SU-DHL-6 (cell line): ENCODE measurements at regions not wholly inside any gene's neighbourhood (a gene's known extent, or its start where the extent isn't known, plus 50 kb on each side); places are given as distances from the start of the nearest gene placed in this dataset.

Source experiments
- EZH2phosphoT487 ChIP-seq: fragments of 200-600 bp; sonication (generic), shearing (Covaris generic); conservative IDR thresholded peaks from 2 replicates; pipeline ENCODE4 v1.6.1; 2018; ENCODE audit warnings: mild to moderate bottlenecking, antibody characterized with exemption, low read length, moderate library complexity, mixed read lengths
- TF ChIP-seq, protein P1 (sequence below): fragments of 200-600 bp; sonication (generic); IDR thresholded peaks from one replicate; pipeline ENCODE4 v1.5.1; 2017; ENCODE audit warnings: antibody characterized with exemption, mild to moderate bottlenecking, low read length, moderate library complexity; ENCODE audit not compliant: insufficient read depth, poor library complexity, severe bottlenecking

DNA sequence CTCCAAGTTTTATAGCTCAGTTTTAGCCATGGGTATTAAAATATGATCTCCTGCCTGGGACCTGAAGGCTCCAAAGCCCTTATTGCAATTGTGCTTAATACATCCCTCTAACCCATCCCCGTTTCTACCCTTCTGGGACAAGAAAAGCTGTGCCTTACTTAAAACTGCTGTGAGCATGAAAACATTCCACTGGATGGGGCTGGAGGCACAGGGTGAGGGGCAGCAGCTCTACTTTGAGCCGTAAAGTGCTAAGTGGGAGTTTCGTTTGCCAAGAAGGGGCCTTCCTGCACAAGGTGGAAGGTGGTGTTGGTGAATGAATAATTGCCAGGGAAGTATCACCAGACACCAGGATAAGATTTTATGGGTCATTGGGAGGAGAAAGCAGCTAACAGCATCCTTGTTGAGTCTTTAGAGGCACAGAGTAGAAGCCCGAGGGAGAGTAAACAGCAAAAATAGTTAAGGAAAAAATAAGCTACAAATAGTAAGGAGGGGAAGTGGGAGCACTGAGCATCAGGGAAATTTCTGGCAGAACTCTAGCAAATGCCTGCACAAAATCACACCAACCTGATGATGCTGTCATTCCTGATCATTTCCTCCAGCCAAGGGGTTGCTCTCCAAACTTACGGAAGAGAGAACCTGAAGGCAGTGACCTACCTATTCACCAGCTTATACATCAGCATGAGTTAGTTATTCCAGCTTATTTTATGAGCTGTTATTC is 218.4 kb downstream of the MREG start:
- TF ChIP-seq, protein P1, sequence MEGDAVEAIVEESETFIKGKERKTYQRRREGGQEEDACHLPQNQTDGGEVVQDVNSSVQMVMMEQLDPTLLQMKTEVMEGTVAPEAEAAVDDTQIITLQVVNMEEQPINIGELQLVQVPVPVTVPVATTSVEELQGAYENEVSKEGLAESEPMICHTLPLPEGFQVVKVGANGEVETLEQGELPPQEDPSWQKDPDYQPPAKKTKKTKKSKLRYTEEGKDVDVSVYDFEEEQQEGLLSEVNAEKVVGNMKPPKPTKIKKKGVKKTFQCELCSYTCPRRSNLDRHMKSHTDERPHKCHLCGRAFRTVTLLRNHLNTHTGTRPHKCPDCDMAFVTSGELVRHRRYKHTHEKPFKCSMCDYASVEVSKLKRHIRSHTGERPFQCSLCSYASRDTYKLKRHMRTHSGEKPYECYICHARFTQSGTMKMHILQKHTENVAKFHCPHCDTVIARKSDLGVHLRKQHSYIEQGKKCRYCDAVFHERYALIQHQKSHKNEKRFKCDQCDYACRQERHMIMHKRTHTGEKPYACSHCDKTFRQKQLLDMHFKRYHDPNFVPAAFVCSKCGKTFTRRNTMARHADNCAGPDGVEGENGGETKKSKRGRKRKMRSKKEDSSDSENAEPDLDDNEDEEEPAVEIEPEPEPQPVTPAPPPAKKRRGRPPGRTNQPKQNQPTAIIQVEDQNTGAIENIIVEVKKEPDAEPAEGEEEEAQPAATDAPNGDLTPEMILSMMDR = no peak
- TF ChIP-seq EZH2phosphoT487 = no peak
